A549 (cell line): ENCODE measurements at regions not wholly inside any gene's neighbourhood (a gene's known extent, or its start where the extent isn't known, plus 50 kb on each side); places are given as distances from the start of the nearest gene placed in this dataset.

ENCODE experiments used
- ATAC-seq, 2 experiments: fragments of 200-7000 bp in 1 of 2; fragments of >200 bp in 1 of 2; cut with Nextera tagmentation in 1 of 2; cut with Tn5 transposase in 1 of 2; 3 replicates each; pipeline versions ENCODE4 v1.8.0 to v1.9.1; 2018 to 2020; ENCODE audit warnings: mild to moderate bottlenecking in 1 of 2, moderate library complexity in 1 of 2
- CTCF ChIA-PET: fragments of 300-600 bp; sonication (Branson Sonifier 250); formaldehyde crosslinking; extraction: SDS; loops from one replicate; lab custom pipeline; 2021; ENCODE audit warnings: antibody characterized with exemption, inconsistent platforms; lab: Yijun Ruan, JAX
- POLR2A ChIA-PET: fragments of 350-600 bp; formaldehyde crosslinking; extraction: SDS; loops from one replicate; lab custom pipeline; 2021; ENCODE audit warnings: antibody characterized with exemption, inconsistent platforms; lab: Yijun Ruan, JAX
- DNase-seq, 2 experiments: peaks; one replicate each; pipeline versions ENCODE4 v3.0.0 to v3.0.0-alpha.2; 2011 to 2016; ENCODE audit warnings: low read depth in 1 of 2, low spot score in 1 of 2
- FAIRE-seq: peaks from 2 replicates; lab custom pipeline; 2011; peaks lifted over from hg19 to GRCh38; lab: Jason Lieb, UNC
- H3K27ac ChIP-seq, 2 experiments: fragments of >200 bp; sonication (Bioruptor Twin); formaldehyde crosslinking; 3 replicates each; pipeline ENCODE4 v1.5.1; 2016 to 2017
- H3K4me1 ChIP-seq: fragments of >200 bp; sonication (Bioruptor Twin); formaldehyde crosslinking; 3 replicates; pipeline ENCODE4 v1.6.1; 2016
- H3K4me2 ChIP-seq: fragments of >200 bp; sonication (Bioruptor Twin); formaldehyde crosslinking; 3 replicates; pipeline ENCODE4 v1.6.1; 2016
- H3K4me3 ChIP-seq: fragments of >200 bp; sonication (Bioruptor Twin); formaldehyde crosslinking; 3 replicates; pipeline ENCODE4 v1.5.1; 2016
- H3K9me3 ChIP-seq: fragments of >200 bp; sonication (Bioruptor Twin); formaldehyde crosslinking; 3 replicates; pipeline ENCODE4 v1.6.1; 2016
- ATOH8 ChIP-seq: fragments of 250-450 bp; sonication (Bioruptor Pico); IDR thresholded peaks from 2 replicates; pipeline ENCODE4 v1.5.0; 2020; ENCODE audit warnings: low read depth, mild to moderate bottlenecking, moderate library complexity
- BHLHE40 ChIP-seq: IDR thresholded peaks from 2 replicates; pipeline ENCODE4 v1.6.1; 2012; ENCODE audit warnings: low read depth, low read length, inconsistent platforms
- CTCF ChIP-seq: fragments of >200 bp; sonication (Bioruptor Twin); formaldehyde crosslinking; IDR thresholded peaks from 3 replicates; pipeline ENCODE4 v1.5.1; 2016
- E2F6 ChIP-seq: IDR thresholded peaks from 2 replicates; pipeline ENCODE4 v1.6.1; 2012; ENCODE audit warnings: low read depth, borderline replicate concordance
- EHMT2 ChIP-seq: fragments of 200-600 bp; sonication (generic); IDR thresholded peaks from 2 replicates; pipeline ENCODE4 v1.6.1; 2016; ENCODE audit warnings: antibody characterized with exemption, low read depth, mild to moderate bottlenecking, moderate library complexity
- ESRRA ChIP-seq: fragments of 150-350 bp; IDR thresholded peaks from 2 replicates; pipeline ENCODE4 v1.6.1; 2014; ENCODE audit warnings: mild to moderate bottlenecking, low read length, borderline replicate concordance
- HOXA7 ChIP-seq: fragments of 250-450 bp; sonication (Bioruptor Pico); IDR thresholded peaks from 2 replicates; pipeline ENCODE4 v1.5.0; 2020; ENCODE audit warnings: mild to moderate bottlenecking, moderate library complexity
- HOXB13 ChIP-seq: fragments of 250-450 bp; sonication (Bioruptor Pico); IDR thresholded peaks from 2 replicates; pipeline ENCODE4 v1.5.0; 2020; ENCODE audit warnings: low read depth, mild to moderate bottlenecking, moderate library complexity
- HOXB5 ChIP-seq: fragments of 250-450 bp; sonication (Bioruptor Pico); IDR thresholded peaks from 2 replicates; pipeline ENCODE4 v1.5.0; 2020; ENCODE audit warnings: mild to moderate bottlenecking, moderate library complexity
- MAFK ChIP-seq: fragments of 450-650 bp; IDR thresholded peaks from 2 replicates; pipeline ENCODE4 v1.6.1; 2014; ENCODE audit not compliant: partially characterized antibody
- MAZ ChIP-seq: fragments of 150-350 bp; IDR thresholded peaks from 2 replicates; pipeline ENCODE4 v1.6.1; 2014; ENCODE audit warnings: antibody characterized with exemption, low read depth, low read length, borderline replicate concordance
- MYC ChIP-seq: IDR thresholded peaks from 2 replicates; pipeline ENCODE4 v1.6.1; 2012; ENCODE audit warnings: mild to moderate bottlenecking, inconsistent platforms, low read length, improper control_type of control experiment, borderline replicate concordance
- NPAS2 ChIP-seq: fragments of 250-450 bp; sonication (Bioruptor Pico); IDR thresholded peaks from 2 replicates; pipeline ENCODE4 v1.8.0; 2022; ENCODE audit warnings: mild to moderate bottlenecking, moderate library complexity, borderline replicate concordance
- NR3C1 ChIP-seq: fragments of >200 bp; sonication (Bioruptor Twin); formaldehyde crosslinking; IDR thresholded peaks from 3 replicates; pipeline ENCODE4 v1.6.1; 2017
- RAD21 ChIP-seq, 2 experiments: fragments of >200 bp in 1 of 2; sonication (Bioruptor Twin) in 1 of 2; formaldehyde crosslinking in 1 of 2; IDR thresholded peaks in 1 of 2; conservative IDR thresholded peaks in 1 of 2; 2 replicates in 1 of 2; 3 replicates in 1 of 2; pipeline ENCODE4 v1.6.1; 2012 to 2018; ENCODE audit warnings: inconsistent platforms in 1 of 2
- RARB ChIP-seq: fragments of 250-450 bp; sonication (Bioruptor Pico); IDR thresholded peaks from 2 replicates; pipeline ENCODE4 v1.8.0; 2021; ENCODE audit warnings: mild to moderate bottlenecking, moderate library complexity
- REST ChIP-seq: fragments of 200-600 bp; sonication (generic); IDR thresholded peaks from 2 replicates; pipeline ENCODE4 v1.6.1; 2016; ENCODE audit warnings: antibody characterized with exemption, mild to moderate bottlenecking, moderate library complexity
- RFX5 ChIP-seq: fragments of 450-650 bp; IDR thresholded peaks from 2 replicates; pipeline ENCODE4 v1.7.1; 2014; ENCODE audit warnings: antibody characterized with exemption, mild to moderate bottlenecking, moderate library complexity
- RNF2 ChIP-seq: fragments of 200-600 bp; sonication (generic); IDR thresholded peaks from 2 replicates; pipeline ENCODE4 v1.6.1; 2016; ENCODE audit warnings: low read depth, mild to moderate bottlenecking, antibody characterized with exemption, moderate library complexity, borderline replicate concordance
- TFCP2L1 ChIP-seq: fragments of 250-450 bp; sonication (Bioruptor Pico); IDR thresholded peaks from 2 replicates; pipeline ENCODE4 v1.5.0; 2021; ENCODE audit warnings: mild to moderate bottlenecking
- TP53 ChIP-seq: fragments of 250-450 bp; sonication (Bioruptor Pico); IDR thresholded peaks from 2 replicates; pipeline ENCODE4 v1.5.0; 2021; ENCODE audit warnings: mild to moderate bottlenecking, moderate library complexity
- ZC3H11A ChIP-seq: fragments of 450-650 bp; IDR thresholded peaks from 2 replicates; pipeline ENCODE4 v1.6.1; 2014; ENCODE audit warnings: antibody characterized with exemption, mild to moderate bottlenecking
- ZFP36 ChIP-seq: fragments of 450-650 bp; IDR thresholded peaks from 2 replicates; pipeline ENCODE4 v1.6.1; 2014; ENCODE audit warnings: borderline replicate concordance; ENCODE audit not compliant: partially characterized antibody
- ZSCAN20 ChIP-seq: fragments of 250-450 bp; sonication (Bioruptor Pico); IDR thresholded peaks from 2 replicates; pipeline ENCODE4 v1.8.0; 2022; ENCODE audit warnings: mild to moderate bottlenecking, moderate library complexity
- WGBS: methylation state at CpG from one replicate; pipeline ENCODE4 v1.1.6; 2017; ENCODE audit errors: missing lambda C conversion rate; 5-methylcytosine and 5-hydroxymethylcytosine counted together

GRCh38 chr17:74020522-74020921, 183.0 kb upstream of the RPL38 start:
- no peak overlapping the region for H3K27ac ChIP-seq
- no peak for TF ChIP-seq HOXA7 (CRISPR knock-in tag)
- no peak for TF ChIP-seq ZC3H11A
- TF ChIP-seq RNF2 = no peak
- no peak for TF ChIP-seq ZFP36
- no peak for TF ChIP-seq BHLHE40
- WGBS = 29% methylated on average over 3 of the region's 3 CpGs
- ATAC-seq = no peak
- H3K9me3 ChIP-seq = peaks cover 2% of the 10 kb centered on the region
- H3K4me2 ChIP-seq = no peak overlapping the region
- FAIRE-seq = no peak
- ChIA-PET POLR2A (no interaction called here), CTCF (interaction anchor here (1.3 to 2.6 kb wide), 3 partner anchors 12 to 23 kb away, joined by 4 to 9 read pairs (median 5); no protein-coding TSS in a partner anchor)
- no peak for DNase-seq
- H3K4me3 ChIP-seq = no peak overlapping the region
- 0 out of 3 replicates have a peak, but pooled peaks cover 4% of the 10 kb centered on the region for H3K4me1 ChIP-seq

GRCh38 chr17:74024871-74025531, 178.5 kb upstream of the RPL38 start:
- ATAC-seq = no peak
- no peak overlapping the region for H3K4me3 ChIP-seq
- POLR2A ChIA-PET = interaction anchor here (0.6 kb wide), 1 partner anchor 382 kb away, joined by 3 read pairs; no protein-coding TSS in a partner anchor

GRCh38 chr17:74027444-74027843, 176.0 kb upstream of the RPL38 start:
- H3K4me3 ChIP-seq = no peak overlapping the region
- DNase-seq (no peak), FAIRE-seq (no peak), ATAC-seq (no peak)
- ChIA-PET CTCF (interaction anchor here (0.6 to 1.0 kb wide), 5 partner anchors 9 to 142 kb away, joined by 3 read pairs; no protein-coding TSS in a partner anchor), POLR2A (no interaction called here)
- H3K4me2 ChIP-seq = no peak overlapping the region
- 0 out of 3 replicates have a peak, but pooled peaks cover 4% of the 10 kb centered on the region for H3K4me1 ChIP-seq
- no peak overlapping the region for H3K27ac ChIP-seq
- TF ChIP-seq EHMT2 (no peak), CTCF (no peak), ZSCAN20 (CRISPR knock-in tag) (no peak), E2F6 (no peak), REST (no peak), MAFK (no peak), HOXB13 (CRISPR knock-in tag) (no peak), ATOH8 (CRISPR knock-in tag) (no peak), RFX5 (no peak), NPAS2 (CRISPR knock-in tag) (no peak), RARB (no peak), TP53 (CRISPR knock-in tag) (no peak), TFCP2L1 (CRISPR knock-in tag) (no peak), NR3C1 (no peak), ZFP36 (no peak)
- 18% methylated on average over 1 of the region's 1 CpG for WGBS
- no peaks in the 10 kb centered on the region for H3K9me3 ChIP-seq

More at GRCh38 chr17:74024871-74025531, 178.5 kb upstream of the RPL38 start:
- no peaks in the 10 kb centered on the region for H3K9me3 ChIP-seq
- DNase-seq (no peak), FAIRE-seq (no peak)
- CTCF ChIA-PET = no interaction called here
- 0 out of 3 replicates have a peak, but pooled peaks cover 4% of the 10 kb centered on the region for H3K4me1 ChIP-seq
- TF ChIP-seq HOXB13 (CRISPR knock-in tag) = no peak
- no peak for TF ChIP-seq HOXB5 (CRISPR knock-in tag)
- TF ChIP-seq EHMT2 = no peak
- no peak for TF ChIP-seq RNF2
- TF ChIP-seq MAFK = no peak
- no peak for TF ChIP-seq ZSCAN20 (CRISPR knock-in tag)
- no peak for TF ChIP-seq NR3C1
- TF ChIP-seq RAD21 (conservative IDR thresholded peaks at IDR 0.05 in 1 of 2, IDR thresholded peaks at IDR 0.05 in 1 of 2) = no peak
- no peak for TF ChIP-seq MAZ
- no peak for TF ChIP-seq ZC3H11A
- TF ChIP-seq NPAS2 (CRISPR knock-in tag) = no peak
- no peak for TF ChIP-seq ESRRA
- no peak for TF ChIP-seq MYC
- 17% methylated on average over 10 of the region's 10 CpGs for WGBS
- H3K27ac ChIP-seq = no peak overlapping the region
- 0 out of 3 replicates have a peak overlapping the region, but pooled peaks have one; percentile 12 for H3K4me2 ChIP-seq
